GM12878 (cell line): ENCODE measurements at regions not wholly inside any gene's neighbourhood (a gene's known extent, or its start where the extent isn't known, plus 50 kb on each side); places are given as distances from the start of the nearest gene placed in this dataset.

Experiments used
- ATAC-seq: fragments of 200-7000 bp; cut with Tn5 transposase; 3 replicates; pipeline ENCODE4 v1.9.1; 2020; ENCODE audit warnings: mild to moderate bottlenecking, moderate library complexity
- BruUV-seq: library from RNA; stranded (reverse); fragments of 400-500 nt; replicated peaks from 2 replicates; lab custom pipeline; 2021; lab: Mats Ljungman, UMichigan
- CTCF ChIA-PET: fragments of 300-600 bp; sonication (Branson Sonifier 250); formaldehyde crosslinking; extraction: SDS; loops from one replicate; lab custom pipeline; 2021; ENCODE audit warnings: inconsistent platforms; lab: Yijun Ruan, JAX
- POLR2A ChIA-PET: fragments of 350-600 bp; formaldehyde crosslinking; extraction: SDS; loops from one replicate; lab custom pipeline; 2021; ENCODE audit warnings: inconsistent platforms; lab: Charles Lee
- RAD21 ChIA-PET: fragments of 300-600 bp; sonication (Branson Sonifier 250); formaldehyde crosslinking; loops from one replicate; lab custom pipeline; 2023; ENCODE audit warnings: antibody characterized with exemption; ENCODE audit not compliant: unreplicated experiment; lab: Charles Lee
- SMC1A ChIA-PET: fragments of 300-600 bp; sonication (Branson Sonifier 250); formaldehyde crosslinking; loops from one replicate; lab custom pipeline; 2023; ENCODE audit not compliant: unreplicated experiment, uncharacterized antibody; lab: Charles Lee
- DNase-seq: peaks from one replicate; pipeline ENCODE4 v3.0.0-alpha.2; 2011; ENCODE audit warnings: low read depth, low spot score
- FAIRE-seq: peaks from 3 replicates; lab custom pipeline; 2011; peaks lifted over from hg19 to GRCh38; lab: Jason Lieb, UNC
- H2AFZ ChIP-seq: 2 replicates; pipeline ENCODE4 v1.6.0; 2011; ENCODE audit warnings: low read depth, low read length, control low read depth; ENCODE audit not compliant: control insufficient read depth
- H3K27ac ChIP-seq: 2 replicates; pipeline ENCODE4 v1.5.1; 2011; ENCODE audit warnings: control low read depth; ENCODE audit not compliant: control insufficient read depth, insufficient read depth
- H3K27me3 ChIP-seq, 2 experiments: replicated peaks in 1 of 2; 2 replicates each; pipeline versions ENCODE4 v1.6.0 to v1.6.1; 2011; ENCODE audit warnings: low read length in 1 of 2; ENCODE audit not compliant: control insufficient read depth in 2 of 2, insufficient read depth in 2 of 2
- H3K36me3 ChIP-seq, 2 experiments: 2 replicates each; pipeline ENCODE4 v1.5.1; 2011; ENCODE audit warnings: low read length in 1 of 2; ENCODE audit not compliant: control insufficient read depth in 2 of 2, insufficient read depth in 2 of 2
- H3K4me1 ChIP-seq: 2 replicates; pipeline ENCODE4 v1.6.1; 2011; ENCODE audit warnings: mild to moderate bottlenecking, low read length, moderate library complexity, mixed read lengths; ENCODE audit not compliant: control insufficient read depth, insufficient read depth
- H3K4me2 ChIP-seq: 2 replicates; pipeline ENCODE4 v1.6.0; 2011; ENCODE audit warnings: control low read depth; ENCODE audit not compliant: control insufficient read depth, insufficient read depth
- H3K4me3 ChIP-seq: fragments of 200-600 bp; sonication (generic); 2 replicates; pipeline ENCODE4 v1.5.1; 2016
- H3K79me2 ChIP-seq: 2 replicates; pipeline ENCODE4 v1.6.0; 2011; ENCODE audit warnings: low read length; ENCODE audit not compliant: control insufficient read depth, insufficient read depth
- H3K9ac ChIP-seq: 2 replicates; pipeline ENCODE4 v1.8.0; 2011; ENCODE audit warnings: low read length, control low read depth, mixed read lengths; ENCODE audit not compliant: control insufficient read depth, insufficient read depth
- H3K9me3 ChIP-seq: replicated peaks from 3 replicates; pipeline ENCODE4 v1.5.1; 2011; ENCODE audit warnings: mild to moderate bottlenecking, low read length; ENCODE audit not compliant: control insufficient read depth, insufficient read depth
- H4K20me1 ChIP-seq: 2 replicates; pipeline ENCODE4 v1.6.0; 2011; ENCODE audit not compliant: control insufficient read depth, insufficient read depth
- BRCA1 ChIP-seq: IDR thresholded peaks from 2 replicates; pipeline ENCODE4 v1.6.1; 2011; ENCODE audit warnings: low read depth, low read length, improper control_type of control experiment
- CHD4 ChIP-seq: fragments of 200-600 bp; sonication (generic); IDR thresholded peaks from 2 replicates; pipeline ENCODE4 v1.6.1; 2016; ENCODE audit warnings: mild to moderate bottlenecking
- FOXK2 ChIP-seq: fragments of 450-650 bp; IDR thresholded peaks from 2 replicates; pipeline ENCODE4 v1.6.1; 2017; ENCODE audit warnings: mild to moderate bottlenecking, moderate library complexity
- FOXM1 ChIP-seq: IDR thresholded peaks from 2 replicates; pipeline ENCODE4 v1.6.1; 2012; ENCODE audit warnings: low read depth, mild to moderate bottlenecking, inconsistent platforms, low read length, moderate library complexity
- HCFC1 ChIP-seq: fragments of 150-350 bp; IDR thresholded peaks from 2 replicates; pipeline ENCODE4 v1.6.1; 2014; ENCODE audit warnings: low read length
- HDGF ChIP-seq: fragments of 450-650 bp; IDR thresholded peaks from 2 replicates; pipeline ENCODE4 v1.6.1; 2016; ENCODE audit warnings: antibody characterized with exemption
- MTA2 ChIP-seq: fragments of 450-650 bp; IDR thresholded peaks from 2 replicates; pipeline ENCODE4 v1.6.1; 2016; ENCODE audit warnings: low read depth, mild to moderate bottlenecking, moderate library complexity
- NR2F1 ChIP-seq: fragments of 450-650 bp; conservative IDR thresholded peaks from 2 replicates; pipeline ENCODE4 v1.6.1; 2017; ENCODE audit warnings: mild to moderate bottlenecking
- NRF1 ChIP-seq: conservative IDR thresholded peaks from 2 replicates; pipeline ENCODE4 v1.6.1; 2011; ENCODE audit warnings: mild to moderate bottlenecking, low read depth, low read length, improper control_type of control experiment
- RAD51 ChIP-seq: fragments of 450-650 bp; IDR thresholded peaks from 2 replicates; pipeline ENCODE4 v1.6.1; 2016; ENCODE audit warnings: moderate library complexity, mild to moderate bottlenecking, inconsistent platforms
- RFX5 ChIP-seq: IDR thresholded peaks from 2 replicates; pipeline ENCODE4 v1.6.1; 2011; ENCODE audit warnings: low read depth, low read length, improper control_type of control experiment
- SIN3A ChIP-seq: IDR thresholded peaks from 2 replicates; pipeline ENCODE4 v1.6.1; 2012; ENCODE audit warnings: low read depth, low read length, improper control_type of control experiment
- SMARCA5 ChIP-seq: fragments of 450-650 bp; IDR thresholded peaks from 2 replicates; pipeline ENCODE4 v1.6.1; 2017; ENCODE audit warnings: mild to moderate bottlenecking
- WGBS: methylation state at CpG from one replicate; pipeline ENCODE4 v1.1.6; 2016; ENCODE audit warnings: low lambda C conversion rate; ENCODE audit not compliant: insufficient replicate concordance, insufficient coverage; ENCODE audit errors: missing lambda C conversion rate; 5-methylcytosine and 5-hydroxymethylcytosine counted together
- in situ Hi-C: fragments of 300-500 bp; cut with MboI; formaldehyde crosslinking; loops from 9 replicates; pipeline ENCODE4 v1.14.3; 2018; ENCODE audit warnings: mixed read lengths
- intact Hi-C: fragments of 100-400 bp; cut with micrococcal nuclease; formaldehyde crosslinking; loops from one replicate; pipeline ENCODE4 v1.14.2; 2022; ENCODE audit not compliant: unreplicated experiment
- TF ChIP-seq, protein P1 (sequence below): IDR thresholded peaks from 2 replicates; pipeline ENCODE4 v1.6.1; 2011; ENCODE audit warnings: mild to moderate bottlenecking, low read depth, low read length, moderate library complexity; ENCODE audit not compliant: insufficient replicate concordance
- TF ChIP-seq, protein P2 (sequence below): fragments of 450-650 bp; IDR thresholded peaks from 2 replicates; pipeline ENCODE4 v1.6.1; 2016; ENCODE audit warnings: mild to moderate bottlenecking
- TF ChIP-seq, protein P3 (sequence below): fragments of 150-350 bp; IDR thresholded peaks from 2 replicates; pipeline ENCODE4 v1.6.1; 2016; ENCODE audit warnings: low read depth, low read length

DNA sequence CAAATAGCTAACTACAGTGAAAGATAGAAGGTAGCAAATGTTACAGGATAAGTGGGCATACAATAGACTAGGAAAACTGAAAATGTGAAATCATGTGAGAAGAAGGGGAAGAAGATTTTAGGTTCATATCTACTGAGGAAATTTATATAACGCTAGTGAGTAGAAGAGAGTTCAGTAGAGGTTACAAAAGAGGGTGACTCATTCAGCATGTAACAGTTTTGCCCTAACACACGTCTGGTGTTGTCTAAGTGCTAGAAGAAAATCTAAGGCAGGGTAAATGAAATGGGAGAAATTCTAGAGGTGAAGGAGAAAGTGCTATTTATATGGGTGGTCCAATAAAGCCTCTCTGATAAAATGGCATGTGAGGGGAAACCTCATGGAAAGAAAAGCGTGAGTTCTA is 731.4 kb upstream of the POT1 start:
- FAIRE-seq (no peak), ATAC-seq (no peak), DNase-seq (no peak)
- H3K79me2 ChIP-seq, result no peaks in the 10 kb centered on the region
- in situ Hi-C loops (no loop called here), intact Hi-C loops (no loop called here)
- H3K4me3 ChIP-seq, result no peak overlapping the region
- no TSS peak for BruUV-seq
- H4K20me1 ChIP-seq, result no peaks in the 10 kb centered on the region
- no peak overlapping the region for H3K27ac ChIP-seq
- no peaks in the 10 kb centered on the region; the same call in 2 of the 3 replicates for H3K9me3 ChIP-seq
- WGBS, result 14% methylated on average over 3 of the region's 3 CpGs
- TF ChIP-seq, protein P1, sequence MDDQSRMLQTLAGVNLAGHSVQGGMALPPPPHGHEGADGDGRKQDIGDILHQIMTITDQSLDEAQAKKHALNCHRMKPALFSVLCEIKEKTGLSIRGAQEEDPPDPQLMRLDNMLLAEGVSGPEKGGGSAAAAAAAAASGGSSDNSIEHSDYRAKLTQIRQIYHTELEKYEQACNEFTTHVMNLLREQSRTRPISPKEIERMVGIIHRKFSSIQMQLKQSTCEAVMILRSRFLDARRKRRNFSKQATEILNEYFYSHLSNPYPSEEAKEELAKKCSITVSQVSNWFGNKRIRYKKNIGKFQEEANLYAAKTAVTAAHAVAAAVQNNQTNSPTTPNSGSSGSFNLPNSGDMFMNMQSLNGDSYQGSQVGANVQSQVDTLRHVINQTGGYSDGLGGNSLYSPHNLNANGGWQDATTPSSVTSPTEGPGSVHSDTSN, result no peak
- TF ChIP-seq, protein P2, sequence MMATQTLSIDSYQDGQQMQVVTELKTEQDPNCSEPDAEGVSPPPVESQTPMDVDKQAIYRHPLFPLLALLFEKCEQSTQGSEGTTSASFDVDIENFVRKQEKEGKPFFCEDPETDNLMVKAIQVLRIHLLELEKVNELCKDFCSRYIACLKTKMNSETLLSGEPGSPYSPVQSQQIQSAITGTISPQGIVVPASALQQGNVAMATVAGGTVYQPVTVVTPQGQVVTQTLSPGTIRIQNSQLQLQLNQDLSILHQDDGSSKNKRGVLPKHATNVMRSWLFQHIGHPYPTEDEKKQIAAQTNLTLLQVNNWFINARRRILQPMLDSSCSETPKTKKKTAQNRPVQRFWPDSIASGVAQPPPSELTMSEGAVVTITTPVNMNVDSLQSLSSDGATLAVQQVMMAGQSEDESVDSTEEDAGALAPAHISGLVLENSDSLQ, result no peak
- no peak for TF ChIP-seq CHD4
- TF ChIP-seq, protein P3, sequence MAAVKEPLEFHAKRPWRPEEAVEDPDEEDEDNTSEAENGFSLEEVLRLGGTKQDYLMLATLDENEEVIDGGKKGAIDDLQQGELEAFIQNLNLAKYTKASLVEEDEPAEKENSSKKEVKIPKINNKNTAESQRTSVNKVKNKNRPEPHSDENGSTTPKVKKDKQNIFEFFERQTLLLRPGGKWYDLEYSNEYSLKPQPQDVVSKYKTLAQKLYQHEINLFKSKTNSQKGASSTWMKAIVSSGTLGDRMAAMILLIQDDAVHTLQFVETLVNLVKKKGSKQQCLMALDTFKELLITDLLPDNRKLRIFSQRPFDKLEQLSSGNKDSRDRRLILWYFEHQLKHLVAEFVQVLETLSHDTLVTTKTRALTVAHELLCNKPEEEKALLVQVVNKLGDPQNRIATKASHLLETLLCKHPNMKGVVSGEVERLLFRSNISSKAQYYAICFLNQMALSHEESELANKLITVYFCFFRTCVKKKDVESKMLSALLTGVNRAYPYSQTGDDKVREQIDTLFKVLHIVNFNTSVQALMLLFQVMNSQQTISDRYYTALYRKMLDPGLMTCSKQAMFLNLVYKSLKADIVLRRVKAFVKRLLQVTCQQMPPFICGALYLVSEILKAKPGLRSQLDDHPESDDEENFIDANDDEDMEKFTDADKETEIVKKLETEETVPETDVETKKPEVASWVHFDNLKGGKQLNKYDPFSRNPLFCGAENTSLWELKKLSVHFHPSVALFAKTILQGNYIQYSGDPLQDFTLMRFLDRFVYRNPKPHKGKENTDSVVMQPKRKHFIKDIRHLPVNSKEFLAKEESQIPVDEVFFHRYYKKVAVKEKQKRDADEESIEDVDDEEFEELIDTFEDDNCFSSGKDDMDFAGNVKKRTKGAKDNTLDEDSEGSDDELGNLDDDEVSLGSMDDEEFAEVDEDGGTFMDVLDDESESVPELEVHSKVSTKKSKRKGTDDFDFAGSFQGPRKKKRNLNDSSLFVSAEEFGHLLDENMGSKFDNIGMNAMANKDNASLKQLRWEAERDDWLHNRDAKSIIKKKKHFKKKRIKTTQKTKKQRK, result no peak
- TF ChIP-seq FOXM1, result no peak
- TF ChIP-seq RAD51, result no peak
- no peak for TF ChIP-seq HDGF
- TF ChIP-seq FOXK2, result no peak
- TF ChIP-seq SIN3A, result no peak
- TF ChIP-seq NRF1, result no peak
- no peak for TF ChIP-seq HCFC1
- no peak for TF ChIP-seq BRCA1
- TF ChIP-seq MTA2, result no peak
- no peak for TF ChIP-seq SMARCA5
- TF ChIP-seq NR2F1, result no peak
- TF ChIP-seq RFX5, result no peak
- H2AFZ ChIP-seq, result no peak overlapping the region
- SMC1A ChIA-PET, result no interaction called here
- no peaks in the 10 kb centered on the region for H3K4me1 ChIP-seq
- no peaks in the 10 kb centered on the region for H3K36me3 ChIP-seq
- CTCF ChIA-PET, result no interaction called here
- no peaks in the 10 kb centered on the region for H3K27me3 ChIP-seq
- POLR2A ChIA-PET, result no interaction called here
- RAD21 ChIA-PET, result no interaction called here
- no peak overlapping the region for H3K9ac ChIP-seq
- H3K4me2 ChIP-seq, result no peak overlapping the region
